HG02798 (cell line): ENCODE measurements at regions not wholly inside any gene's neighbourhood (a gene's known extent, or its start where the extent isn't known, plus 50 kb on each side); places are given as distances from the start of the nearest gene placed in this dataset.
A peak's percentile ranks its signal among the peaks of the same experiment; 100 is the strongest.

Experiments used
- ATAC-seq: cut with Tn5 transposase; IDR thresholded peaks from one replicate; pipeline ENCODE4 v1.9.1; 2021; ENCODE audit warnings: mild to moderate bottlenecking; ENCODE audit not compliant: unreplicated experiment, poor library complexity

GRCh38 chr9:84447305-84447704, 106.7 kb upstream of the SLC28A3 start:
- no peak for ATAC-seq

DNA sequence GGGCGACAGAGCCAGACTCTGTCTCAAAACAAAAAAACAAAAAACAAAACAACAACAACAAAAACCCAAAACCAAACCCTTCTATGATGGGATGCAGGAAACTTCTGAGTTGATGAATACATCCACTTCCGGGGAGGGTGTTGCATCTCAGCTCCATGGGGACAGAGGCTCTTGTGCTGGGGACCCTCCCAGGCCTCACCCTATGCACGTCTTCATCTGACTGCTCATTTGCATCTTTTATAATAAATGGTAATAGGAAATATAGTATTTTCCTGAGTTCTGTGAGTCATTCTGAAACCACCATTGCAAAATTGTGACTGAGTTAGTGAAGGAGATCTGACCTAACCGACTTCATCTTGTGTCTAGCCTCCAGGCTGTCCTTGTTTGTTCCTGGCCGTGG, 109.5 kb upstream of the SLC28A3 start:
- no peak for ATAC-seq

DNA sequence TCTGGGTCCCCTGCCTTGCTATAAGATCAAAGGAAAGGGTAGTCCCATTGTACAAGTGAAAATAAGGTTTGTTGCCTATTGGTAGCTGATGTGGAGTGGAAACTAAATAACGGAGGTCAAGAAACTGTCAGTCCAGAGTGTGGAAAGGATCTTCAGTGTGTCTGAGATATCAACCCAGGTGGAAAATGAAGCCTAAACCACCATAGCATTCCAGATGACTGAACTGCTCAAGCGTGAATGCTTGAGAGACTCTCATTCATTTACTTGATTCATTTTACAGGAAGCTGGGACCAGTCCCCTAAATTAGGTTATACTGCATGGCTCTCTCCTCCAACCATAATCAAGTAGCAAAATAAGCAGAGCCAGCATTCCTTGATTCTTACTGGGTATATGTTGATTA, 116.0 kb upstream of the SLC28A3 start:
- no peak for ATAC-seq

GRCh38 chr9:84460695-84461094, 120.1 kb upstream of the SLC28A3 start:
- no peak for ATAC-seq

DNA sequence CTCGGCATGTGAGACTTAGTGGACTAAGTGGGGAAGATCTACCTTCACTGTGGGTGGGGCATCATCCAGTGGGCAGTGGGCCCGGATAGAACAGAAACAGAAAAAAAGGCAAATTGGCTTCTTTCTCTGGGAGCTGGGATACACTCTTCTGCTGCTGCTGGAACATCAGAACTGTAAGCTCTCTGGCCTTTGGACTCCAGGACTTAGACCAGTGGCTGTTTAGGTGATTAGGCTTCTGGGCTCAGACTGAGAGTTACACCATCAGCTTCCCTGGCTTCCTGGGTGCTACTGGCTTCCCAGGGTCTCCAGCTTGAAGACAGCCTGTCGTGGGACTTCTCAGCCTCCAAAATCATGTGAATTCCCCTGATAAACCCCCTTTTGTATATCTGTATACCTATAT, 122.7 kb upstream of the SLC28A3 start:
- ATAC-seq: no peak

DNA sequence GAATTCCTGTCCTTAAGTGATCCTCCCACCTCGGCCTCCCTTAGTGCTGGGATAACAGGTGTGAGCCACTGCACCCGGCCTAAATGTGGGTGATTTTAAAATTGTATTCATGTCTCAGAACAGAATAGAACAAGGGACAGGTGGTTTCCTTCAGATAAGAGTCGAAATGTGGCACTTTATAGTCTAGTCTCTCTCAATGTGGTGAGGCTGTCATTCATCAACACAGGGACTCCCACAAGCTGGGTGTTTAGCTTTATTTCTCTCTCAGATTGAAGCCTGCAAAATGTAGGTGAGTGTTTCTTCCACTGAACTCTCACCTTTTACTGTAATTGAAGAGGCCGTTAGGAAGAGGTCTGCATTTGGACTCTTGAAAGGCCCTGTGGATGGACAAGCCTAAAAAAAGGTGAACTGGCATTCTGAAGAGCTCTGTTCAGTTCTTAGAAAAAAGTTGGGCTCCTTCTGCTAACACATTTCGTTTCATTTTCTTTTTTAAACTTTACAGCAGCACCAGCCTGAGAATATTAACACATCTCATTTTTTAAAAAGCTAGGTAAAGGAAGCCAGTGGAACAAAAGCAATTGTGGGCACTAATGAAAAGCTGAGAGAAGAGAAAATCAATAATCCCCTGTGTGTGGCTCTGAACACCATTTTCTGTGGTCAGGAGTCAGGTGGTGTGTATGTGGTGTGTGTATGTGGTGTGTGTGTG, 126.2 kb upstream of the SLC28A3 start:
- no peak for ATAC-seq

DNA sequence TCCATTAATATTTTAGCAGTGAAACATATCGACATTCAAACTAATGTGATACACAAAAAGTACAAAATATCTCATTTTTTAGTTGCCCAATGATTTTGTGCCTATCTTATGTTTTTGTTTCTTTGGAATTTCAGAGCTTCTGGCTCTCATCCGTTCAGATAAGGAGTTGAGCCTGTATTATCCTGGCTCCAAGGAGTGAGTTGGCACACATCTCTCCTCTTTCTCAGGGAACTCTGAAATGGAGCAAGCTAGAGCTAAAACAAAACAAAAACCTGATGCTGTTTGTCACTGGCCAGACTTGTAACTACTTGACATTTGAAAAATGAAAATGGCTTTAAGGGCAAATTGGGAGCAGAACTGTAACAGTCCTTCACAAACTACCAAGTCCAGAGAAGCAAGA, 131.3 kb upstream of the SLC28A3 start:
- no peak for ATAC-seq

DNA sequence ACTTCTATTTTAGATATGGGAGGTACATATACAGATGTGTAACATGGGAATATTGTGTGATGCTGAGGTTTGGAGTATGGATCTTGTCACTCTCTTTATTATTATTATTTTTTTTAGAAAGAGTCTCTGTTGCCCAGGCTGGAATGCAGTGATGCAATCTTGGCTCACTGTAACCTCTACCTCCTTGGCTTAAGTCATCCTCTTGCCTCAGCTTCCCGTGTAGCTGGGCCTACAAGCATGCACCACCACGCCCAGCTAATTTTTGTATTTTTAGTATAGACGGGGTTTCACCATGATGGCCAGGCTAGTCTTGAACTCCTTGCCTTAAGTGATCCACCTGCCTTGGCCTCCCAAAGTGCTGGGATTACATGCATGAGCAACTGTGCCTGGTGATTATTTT, 138.4 kb upstream of the SLC28A3 start:
- ATAC-seq: no peak

GRCh38 chr9:84480071-84480470, 139.5 kb upstream of the SLC28A3 start:
- no peak for ATAC-seq

- no peak for ATAC-seq
Observed at GRCh38 chr9:84481231-84481630, 140.7 kb upstream of the SLC28A3 start.

GRCh38 chr9:84481636-84482218, 141.2 kb upstream of the SLC28A3 start:
- no peak for ATAC-seq

DNA sequence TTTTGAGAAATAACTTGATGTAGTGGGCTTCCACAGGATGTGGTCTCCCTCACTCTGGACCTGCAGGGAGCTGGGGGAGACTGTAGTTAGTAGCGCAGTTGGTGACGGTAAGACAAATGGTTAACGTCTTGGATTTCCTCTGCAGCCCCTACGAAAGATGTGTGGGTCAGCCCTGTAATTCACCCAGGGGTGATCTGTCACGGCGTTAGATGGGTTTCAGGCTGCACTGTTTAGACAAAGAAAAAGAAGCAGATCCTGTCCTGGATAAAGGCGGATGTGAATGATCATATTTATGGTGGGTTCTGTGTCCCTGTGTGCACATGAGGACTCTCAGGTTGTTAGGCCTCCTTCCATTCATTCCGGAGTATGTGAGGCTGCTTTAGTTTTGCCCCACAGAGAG, 142.0 kb upstream of the SLC28A3 start:
- no peak for ATAC-seq

- no peak for ATAC-seq
Observed at GRCh38 chr9:84484172-84484571, 143.6 kb upstream of the SLC28A3 start.

DNA sequence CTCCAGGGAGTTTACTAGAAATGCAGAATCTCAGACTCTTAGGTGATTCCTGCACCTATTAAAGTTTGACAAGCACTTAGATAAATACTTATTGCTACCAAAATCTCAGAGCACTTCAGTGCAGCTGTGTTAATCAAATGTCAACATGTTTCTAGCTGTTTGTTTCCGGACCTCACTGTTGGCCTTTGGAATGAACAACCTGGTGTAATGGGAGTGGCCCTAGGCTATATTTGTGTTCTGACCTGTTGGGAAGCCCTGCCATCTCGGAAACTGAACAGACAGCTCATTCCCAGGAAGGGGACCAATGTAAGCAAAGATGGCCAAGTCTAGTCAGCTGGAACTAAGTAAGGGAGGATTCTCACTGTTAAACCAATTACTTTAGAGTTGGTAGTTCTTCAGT, 145.0 kb upstream of the SLC28A3 start:
- ATAC-seq: no peak

- no peak for ATAC-seq
Observed at GRCh38 chr9:84486663-84487062, 146.1 kb upstream of the SLC28A3 start.

DNA sequence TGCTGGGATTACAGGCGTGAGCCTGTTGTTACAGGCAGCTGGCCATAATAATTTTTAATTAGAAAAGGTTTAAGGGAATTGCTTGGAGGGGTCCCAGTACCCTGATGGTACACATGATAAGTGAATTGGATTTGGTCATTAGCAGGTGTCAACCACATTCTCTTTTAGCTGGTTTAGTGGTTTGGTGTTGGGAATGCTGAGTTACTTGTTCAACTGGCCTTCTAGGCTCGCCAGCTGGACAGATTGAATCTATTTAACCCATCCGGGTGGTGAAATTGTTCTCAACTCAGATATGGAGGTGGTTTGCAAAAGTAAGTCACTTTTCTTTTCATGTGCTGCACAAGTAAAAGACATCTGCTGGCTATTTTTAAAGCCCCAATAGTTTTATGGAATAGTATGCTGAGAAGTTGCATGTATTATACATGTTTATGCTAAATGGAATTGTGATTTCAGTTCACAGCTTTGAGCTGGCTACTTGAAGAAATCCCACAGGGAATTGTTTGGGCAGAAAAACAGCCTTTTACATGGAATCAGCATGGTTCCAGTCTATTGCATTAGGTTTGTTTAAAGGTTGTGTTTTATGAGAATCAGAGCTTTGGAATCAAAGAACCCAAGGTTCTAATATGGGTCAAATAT, 149.8 kb upstream of the SLC28A3 start:
- no peak for ATAC-seq

GRCh38 chr9:84490842-84491325, 150.3 kb upstream of the SLC28A3 start:
- ATAC-seq: no peak

DNA sequence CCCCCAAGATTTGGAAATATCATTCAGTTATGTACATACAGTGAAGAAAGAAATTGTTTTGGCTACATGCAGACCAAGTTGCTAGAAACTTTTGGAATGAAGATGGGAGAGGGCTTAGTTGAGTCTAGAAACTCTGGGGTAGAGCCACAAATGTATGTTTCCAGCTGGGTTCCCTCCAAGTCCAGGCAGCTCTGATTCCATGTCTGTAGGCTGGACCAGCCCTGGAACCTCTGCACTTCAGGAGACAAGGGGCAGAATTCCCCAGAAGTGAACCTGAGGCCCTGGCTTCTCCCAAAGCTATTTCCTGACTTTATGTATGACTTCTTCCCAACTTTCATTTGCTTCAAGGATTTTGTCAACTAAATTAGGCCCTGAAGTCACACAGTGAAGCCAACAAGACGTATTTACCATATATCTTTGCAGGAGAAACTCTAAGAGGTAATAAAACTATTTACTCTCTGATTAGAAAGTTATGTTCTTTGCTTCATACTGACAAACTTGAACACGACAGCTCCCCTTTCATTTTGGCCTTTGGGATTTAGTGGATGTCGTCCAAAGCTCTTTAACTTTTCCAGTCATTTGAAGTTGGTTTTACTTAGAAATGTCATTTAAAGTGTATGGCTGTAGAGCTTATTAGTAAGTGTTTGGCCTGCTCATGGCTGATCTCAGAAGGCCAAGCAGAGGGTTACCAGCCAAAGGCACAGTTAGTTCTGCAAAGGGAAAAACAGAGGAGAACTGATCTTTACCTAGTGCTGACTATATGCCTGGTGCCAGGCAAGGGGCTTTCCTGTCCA, 152.0 kb upstream of the SLC28A3 start:
- ATAC-seq: no peak

DNA sequence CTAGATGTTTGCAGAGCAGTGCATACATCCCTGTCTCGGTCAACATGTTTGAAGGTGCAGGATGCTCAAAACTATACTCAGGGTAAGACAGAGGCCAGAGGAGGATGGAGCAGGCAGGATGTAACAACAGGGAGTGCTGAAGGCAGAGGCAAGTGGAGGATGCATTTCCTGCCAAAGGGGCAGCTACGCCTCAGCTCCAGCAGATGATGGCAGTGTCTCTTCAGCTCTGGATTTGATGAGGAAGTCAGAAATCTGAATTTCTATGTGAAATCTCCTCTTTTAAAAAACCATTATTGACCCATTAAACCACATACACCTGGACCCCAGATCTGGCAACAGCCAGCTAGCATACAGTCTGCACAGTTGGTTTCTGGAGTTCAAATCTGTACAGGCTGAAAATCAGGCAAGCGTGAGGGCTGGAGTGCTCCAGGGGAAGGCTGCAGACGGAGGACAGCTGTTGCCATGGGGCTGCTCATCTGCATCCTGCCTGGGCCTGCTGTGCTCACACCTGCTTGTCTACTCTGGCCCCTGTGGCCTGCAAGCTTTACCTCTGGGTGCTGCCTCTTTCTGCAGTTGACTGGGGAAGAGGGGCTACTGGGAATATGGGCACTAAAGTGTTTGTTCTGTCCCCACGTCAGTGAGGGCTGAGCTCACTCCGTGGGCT, 152.9 kb upstream of the SLC28A3 start:
- no peak for ATAC-seq

- peak; percentile 85 for ATAC-seq
Observed at GRCh38 chr9:84499969-84500582, 159.5 kb upstream of the SLC28A3 start.
